GM12873 (cell line): ENCODE measurements at regions not wholly inside any gene's neighbourhood (a gene's known extent, or its start where the extent isn't known, plus 50 kb on each side); places are given as distances from the start of the nearest gene placed in this dataset.

ENCODE experiments used
- TF ChIP-seq, protein P1 (sequence below): IDR thresholded peaks from 2 replicates; pipeline ENCODE4 v1.5.1; 2012; ENCODE audit warnings: low read depth, mild to moderate bottlenecking, moderate library complexity, low read length, control low read depth; ENCODE audit not compliant: insufficient read depth; ENCODE audit errors: missing control alignments

DNA sequence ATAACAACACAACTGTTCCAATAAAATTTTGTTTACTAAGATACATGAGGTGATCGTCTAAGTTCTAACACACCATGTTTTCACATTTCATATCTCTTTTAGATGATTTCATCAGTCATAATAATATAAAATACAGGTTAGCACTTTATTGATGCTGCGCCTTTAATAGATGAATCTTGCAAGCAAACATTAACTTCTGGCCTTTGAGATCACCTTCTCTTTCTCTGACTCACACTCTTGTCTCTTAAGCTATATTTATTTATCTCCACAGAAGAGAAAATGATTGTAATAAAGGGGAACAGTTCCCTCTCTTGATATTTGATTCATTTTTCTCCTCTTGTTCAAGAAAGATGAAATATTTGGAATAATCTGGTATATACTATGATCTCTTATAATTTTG, 603.3 kb upstream of the POU3F3 start:
- TF ChIP-seq, protein P1, sequence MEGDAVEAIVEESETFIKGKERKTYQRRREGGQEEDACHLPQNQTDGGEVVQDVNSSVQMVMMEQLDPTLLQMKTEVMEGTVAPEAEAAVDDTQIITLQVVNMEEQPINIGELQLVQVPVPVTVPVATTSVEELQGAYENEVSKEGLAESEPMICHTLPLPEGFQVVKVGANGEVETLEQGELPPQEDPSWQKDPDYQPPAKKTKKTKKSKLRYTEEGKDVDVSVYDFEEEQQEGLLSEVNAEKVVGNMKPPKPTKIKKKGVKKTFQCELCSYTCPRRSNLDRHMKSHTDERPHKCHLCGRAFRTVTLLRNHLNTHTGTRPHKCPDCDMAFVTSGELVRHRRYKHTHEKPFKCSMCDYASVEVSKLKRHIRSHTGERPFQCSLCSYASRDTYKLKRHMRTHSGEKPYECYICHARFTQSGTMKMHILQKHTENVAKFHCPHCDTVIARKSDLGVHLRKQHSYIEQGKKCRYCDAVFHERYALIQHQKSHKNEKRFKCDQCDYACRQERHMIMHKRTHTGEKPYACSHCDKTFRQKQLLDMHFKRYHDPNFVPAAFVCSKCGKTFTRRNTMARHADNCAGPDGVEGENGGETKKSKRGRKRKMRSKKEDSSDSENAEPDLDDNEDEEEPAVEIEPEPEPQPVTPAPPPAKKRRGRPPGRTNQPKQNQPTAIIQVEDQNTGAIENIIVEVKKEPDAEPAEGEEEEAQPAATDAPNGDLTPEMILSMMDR, result no peak

DNA sequence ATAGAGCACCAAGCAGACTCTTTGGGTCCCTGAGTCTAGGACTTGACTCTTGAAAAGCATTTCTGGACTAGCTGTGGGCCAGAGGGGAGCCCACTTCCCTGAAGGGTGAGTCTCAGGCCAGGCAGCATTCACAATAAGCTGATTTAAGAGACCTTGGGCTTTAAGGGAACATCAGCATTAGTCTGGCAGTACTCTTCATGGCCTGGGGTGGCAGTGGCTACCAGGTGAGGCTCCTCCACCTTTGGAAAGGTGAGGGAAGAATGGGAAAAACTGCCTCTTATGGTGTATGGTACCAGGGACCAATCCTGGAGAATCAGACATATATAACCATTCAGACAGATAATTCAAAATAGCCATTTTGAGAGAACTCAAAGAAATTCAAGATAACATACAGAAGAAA, 599.9 kb upstream of the POU3F3 start:
- TF ChIP-seq, protein P1, result no peak

DNA sequence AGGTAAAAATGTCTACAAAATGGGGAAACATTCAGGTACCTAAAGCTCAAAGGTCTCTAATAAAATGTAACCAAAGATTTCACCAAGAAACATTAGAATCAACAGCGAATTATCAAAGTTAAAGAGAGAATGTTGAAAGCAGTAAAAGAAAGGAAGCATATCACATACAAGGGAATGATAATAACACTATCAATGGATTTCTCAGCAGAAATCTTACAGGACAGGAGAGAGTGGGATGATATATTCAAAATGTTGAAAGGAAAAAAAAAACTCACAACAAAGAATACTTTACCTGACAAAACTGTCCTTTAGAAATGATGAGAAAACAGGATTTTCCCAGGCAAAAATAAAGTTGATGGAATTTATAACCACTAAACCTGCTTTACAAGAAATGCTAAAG, 591.2 kb upstream of the POU3F3 start:
- TF ChIP-seq, protein P1, result no peak

DNA sequence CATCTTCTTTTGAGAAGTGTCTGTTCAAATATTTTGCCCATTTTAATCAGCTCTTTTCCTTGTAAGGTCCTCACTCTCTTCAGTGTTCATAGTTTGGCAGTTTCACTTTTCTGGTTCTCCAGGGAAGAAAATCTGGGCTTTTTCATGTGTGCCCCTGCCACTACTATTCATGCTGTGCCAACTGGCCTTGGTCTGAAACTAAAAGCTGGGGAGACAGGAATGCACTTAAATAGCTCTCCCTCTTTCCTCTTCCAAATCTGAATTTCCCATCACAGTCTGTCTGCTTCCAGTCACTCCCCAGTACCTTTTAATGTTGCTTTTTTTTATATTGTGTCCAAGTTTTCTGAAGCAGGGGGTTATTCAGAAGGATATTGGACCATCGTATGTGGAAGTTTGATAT, 574.3 kb upstream of the POU3F3 start:
- TF ChIP-seq, protein P1, result no peak

DNA sequence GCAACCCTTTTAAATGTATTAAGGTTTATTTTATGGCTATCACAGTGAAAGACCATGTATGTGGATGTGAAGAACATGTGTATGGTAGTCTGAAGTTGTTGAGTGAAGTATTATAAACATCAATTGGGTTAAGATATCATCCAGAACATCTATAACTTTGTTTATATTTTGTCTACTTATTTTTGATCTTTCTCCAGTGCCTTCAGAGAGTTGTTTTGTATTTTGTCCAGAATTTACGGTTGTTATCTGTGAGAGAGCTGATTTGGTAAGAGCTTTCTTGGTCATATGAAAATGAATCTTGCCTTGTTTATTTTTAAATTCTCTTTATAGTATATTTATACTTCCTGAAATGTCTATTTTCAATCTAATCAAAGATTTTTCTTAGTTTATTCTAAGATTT, 573.7 kb upstream of the POU3F3 start:
- TF ChIP-seq, protein P1, result no peak

DNA sequence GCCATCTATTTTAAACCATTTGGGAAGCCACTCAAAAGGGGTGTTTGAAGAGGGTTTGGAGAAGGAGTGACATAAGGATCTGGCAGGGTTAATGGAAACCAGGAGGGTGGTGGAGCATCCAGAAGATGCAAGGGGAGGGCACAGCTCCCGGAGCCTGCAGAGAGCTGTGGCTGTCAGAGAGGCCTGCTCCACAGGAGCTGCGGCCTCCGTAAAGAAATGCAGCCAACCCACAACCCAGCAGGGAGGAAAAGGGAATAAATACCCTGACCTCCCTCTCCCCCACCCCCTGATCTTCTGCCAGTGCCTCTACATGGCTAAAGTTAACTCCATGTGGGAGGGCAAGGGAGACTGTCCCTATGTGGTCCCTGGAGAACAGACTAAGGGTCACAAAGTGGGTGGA, 567.1 kb upstream of the POU3F3 start:
- TF ChIP-seq, protein P1, result no peak

DNA sequence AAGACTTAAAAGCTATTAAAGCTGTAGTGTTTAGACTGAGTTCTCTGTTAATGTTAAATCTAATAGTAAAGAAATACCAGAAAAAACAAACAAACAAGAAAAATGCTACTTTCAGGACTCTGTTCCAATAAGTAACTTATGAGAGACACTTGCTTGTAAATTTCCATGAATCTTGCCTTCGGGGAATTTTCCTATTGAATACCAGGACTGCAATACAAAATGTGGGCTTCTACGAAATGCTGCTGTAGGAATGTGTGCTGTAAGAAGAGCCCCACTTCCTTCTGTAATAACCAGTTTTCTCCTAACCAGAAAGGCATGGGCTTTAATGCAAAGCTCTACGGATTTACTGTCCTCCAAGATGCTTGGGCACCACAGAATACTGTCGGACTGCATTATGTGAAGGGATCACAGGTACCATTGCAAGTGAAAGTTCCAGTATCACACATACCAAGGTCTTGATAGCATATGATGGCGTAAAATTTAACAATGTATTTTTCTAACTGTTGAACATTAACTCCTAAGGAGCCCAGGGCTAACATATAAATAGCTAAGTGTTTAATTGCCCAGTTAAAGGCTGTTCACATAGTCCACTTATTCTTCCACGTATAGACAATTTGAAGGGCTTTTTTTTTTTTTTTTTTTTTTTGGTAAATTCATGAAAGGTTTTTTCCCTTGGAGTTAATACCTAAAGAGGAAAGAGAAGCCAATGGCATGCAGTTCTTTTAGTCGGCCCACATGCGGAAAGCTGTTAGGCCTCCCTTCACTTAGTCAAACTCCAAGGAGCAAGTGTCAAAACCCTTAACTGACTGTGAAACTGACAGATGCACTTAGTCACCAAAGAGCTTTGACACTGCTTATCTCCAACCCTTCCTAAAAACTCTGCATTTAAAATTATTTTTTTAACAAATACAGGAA, 564.0 kb upstream of the POU3F3 start:
- TF ChIP-seq, protein P1, result no peak
